Heart right ventricle (tissue), 16 donors: ENCODE measurements at regions not wholly inside any gene's neighbourhood (a gene's known extent, or its start where the extent isn't known, plus 50 kb on each side); places are given as distances from the start of the nearest gene placed in this dataset.

Experiments
- ATAC-seq, 8 donors: fragments of 200-7000 bp; cut with Tn5 transposase; one replicate each; pipeline ENCODE4 v1.9.1; 2020; ENCODE audit warnings: mild to moderate bottlenecking in 8 of 8, moderate library complexity in 8 of 8, moderate number of reproducible peaks in 1 of 8
- DNase-seq, 2 donors: peaks; one replicate each; pipeline ENCODE4 v3.0.0-alpha.2; 2020
- H3K27ac ChIP-seq, 10 donors: fragments of 200-600 bp; sonication (generic) in 2 of 10; one replicate each; pipeline versions ENCODE4 v1.5.0 to v1.8.0; 2020 to 2022; ENCODE audit warnings: mild to moderate bottlenecking in 3 of 10
- H3K27me3 ChIP-seq, 7 donors: fragments of 200-600 bp; one replicate each; pipeline ENCODE4 v1.8.0; 2021 to 2022; ENCODE audit warnings: mild to moderate bottlenecking in 2 of 7
- H3K36me3 ChIP-seq, 9 donors: fragments of 200-600 bp; sonication (generic) in 1 of 9; one replicate each; pipeline versions ENCODE4 v1.5.0 to v1.8.0; 2020 to 2022; ENCODE audit warnings: mild to moderate bottlenecking in 2 of 9
- H3K4me1 ChIP-seq, 9 donors: fragments of 200-600 bp; sonication (generic) in 1 of 9; one replicate each; pipeline versions ENCODE4 v1.5.0 to v1.8.0; 2020 to 2022; ENCODE audit warnings: mild to moderate bottlenecking in 4 of 9
- H3K4me3 ChIP-seq, 10 donors: fragments of 200-600 bp; sonication (generic) in 2 of 10; one replicate each; pipeline versions ENCODE4 v1.5.0 to v1.8.0; 2020 to 2022; ENCODE audit warnings: mild to moderate bottlenecking in 7 of 10, moderate library complexity in 2 of 10
- H3K9me3 ChIP-seq, 11 donors: fragments of 200-600 bp in 10 of 11; sonication (generic) in 2 of 11; one replicate each; pipeline versions ENCODE4 v1.5.0 to v1.8.0; 2013 to 2022; ENCODE audit warnings: mild to moderate bottlenecking in 2 of 11, control low read depth in 1 of 11, moderate library complexity in 1 of 11
- CTCF ChIP-seq, 9 donors: fragments of 200-600 bp; sonication (generic) in 2 of 9; IDR thresholded peaks; one replicate each; pipeline versions ENCODE4 v1.5.0 to v1.8.0; 2021 to 2022; ENCODE audit warnings: antibody characterized with exemption in 9 of 9, mild to moderate bottlenecking in 5 of 9, moderate library complexity in 1 of 9
- WGBS, 2 donors: extraction: QIAGEN DNeasy Blood & Tissue Kit; methylation state at CpG; one replicate each; pipeline ENCODE4 v1.1.7; 2013; ENCODE audit warnings: inconsistent platforms in 1 of 2; 5-methylcytosine and 5-hydroxymethylcytosine counted together
- intact Hi-C, 10 donors: fragments of 100-400 bp; cut with DNase I; formaldehyde crosslinking; loops; one replicate each; pipeline versions ENCODE4 v1.11.1 to v1.14.2; 2022
- donor health status: Arrhythmogenic right ventricular cardiomyopathy.
- donor health status: ischemic (EF 13 %, LVEDD 7.1; RV severe dilation, severe dysfunction).
- donor health status: healthy with polysubstance abuse.
- donor health status: DM: no; HTN: yes; CAD: no.
- donor health status: DM: no; HTN: no; CAD: no.
- donor health status: ischemic (EF 25% LVEDD 6.9; RV normal size, moderate dysfunction).
- donor health status: ischemic (EF 25% LVEDD 5.7; RV mildly dilated, moderate dysfunction).
- donor health status: healthy.
- donor health status: DM: yes; HTN: yes; CAD: no.
- donor health status: Ischemic cardiomyopathy.
- donor health status: ischemic (EF 35%, LVEDD 5.7; RV mildly dilated, moderate dysfunction).
- donor health status: nonischemic (EF 11% LVEDD 7.7; RV severe dilation, severe dysfunction).
- donor health status: DM: yes; HTN: yes; CAD: no.
- donor health status: PGD.
- donor health status: ischemic (EF 29% LVEDD 5.4; RV normal size, mild dysfunction).
- donor health status: nonischemic (EF 23%, LVEDD 6.1; RV moderate dilation, normal function).

- Histone ChIP-seq H3K9me3 (peaks cover 0 to 16% (median 8%) of the 10 kb centered on the region in 11 donors), H3K27me3 (no peaks in the 10 kb centered on the region), H3K4me1 (no peaks in the 10 kb centered on the region), H3K27ac (no peak overlapping the region), H3K36me3 (no peaks in the 10 kb centered on the region), H3K4me3 (no peak overlapping the region)
- DNase-seq = no peak
- 86 to 88% methylated on average over 17 of the region's 17 CpGs for WGBS, 2 donors
- intact Hi-C loops = no loop called here
- no peak for TF ChIP-seq CTCF (IDR thresholded peaks at IDR 0.05)
- no peak for ATAC-seq
These were observed 228.3 kb upstream of the IRX4 start for GRCh38 chr5:2110934-2111462.

- Histone ChIP-seq H3K4me1 (no peaks in the 10 kb centered on the region), H3K27me3 (no peaks in the 10 kb centered on the region), H3K4me3 (no peak overlapping the region), H3K27ac (no peak overlapping the region), H3K9me3 (peaks cover 0 to 18% (median 8%) of the 10 kb centered on the region in 11 donors), H3K36me3 (no peaks in the 10 kb centered on the region)
- no peak for TF ChIP-seq CTCF (IDR thresholded peaks at IDR 0.05)
- intact Hi-C loops = no loop called here
- ATAC-seq (no peak), DNase-seq (no peak)
- 82 to 86% methylated on average over 19 of the region's 19 CpGs for WGBS, 2 donors
These were observed 227.6 kb upstream of the IRX4 start for GRCh38 chr5:2110137-2110933.

- WGBS, 2 donors = 68 to 73% methylated on average over 5 of the region's 5 CpGs
- no peak for TF ChIP-seq CTCF (IDR thresholded peaks at IDR 0.05)
- H3K9me3 ChIP-seq = peaks cover 0 to 18% (median 8%) of the 10 kb centered on the region in 11 donors
- H3K36me3 ChIP-seq = no peaks in the 10 kb centered on the region
- H3K4me3 ChIP-seq = no peak overlapping the region
- H3K27me3 ChIP-seq = no peaks in the 10 kb centered on the region
- H3K27ac ChIP-seq = no peak overlapping the region
- H3K4me1 ChIP-seq = no peaks in the 10 kb centered on the region
- intact Hi-C loops = no loop called here
- ATAC-seq = no peak
- DNase-seq = no peak
These were observed 226.8 kb upstream of the IRX4 start for GRCh38 chr5:2109566-2109965.

GRCh38 chr5:2106721-2107120 lies 224.0 kb upstream of the IRX4 start:
- intact Hi-C loops = no loop called here
- 89 to 91% methylated on average over 2 of the region's 2 CpGs for WGBS, 2 donors
- H3K27me3 ChIP-seq = no peaks in the 10 kb centered on the region
- no peak for ATAC-seq
- no peak for TF ChIP-seq CTCF (IDR thresholded peaks at IDR 0.05)
- no peak for DNase-seq
- no peak overlapping the region for H3K27ac ChIP-seq
- peaks cover 0 to 18% (median 8%) of the 10 kb centered on the region in 11 donors for H3K9me3 ChIP-seq
- H3K36me3 ChIP-seq = no peaks in the 10 kb centered on the region
- H3K4me1 ChIP-seq = no peaks in the 10 kb centered on the region
- H3K4me3 ChIP-seq = no peak overlapping the region
